ENCODE measurements at regions not wholly inside any gene's neighbourhood (a gene's known extent, or its start where the extent isn't known, plus 50 kb on each side); places are given as distances from the start of the nearest gene placed in this dataset.

GRCh38 chr20:7113577-7114466, 346.3 kb downstream of the BMP2 start:
- TF ChIP-seq, protein P1, sequence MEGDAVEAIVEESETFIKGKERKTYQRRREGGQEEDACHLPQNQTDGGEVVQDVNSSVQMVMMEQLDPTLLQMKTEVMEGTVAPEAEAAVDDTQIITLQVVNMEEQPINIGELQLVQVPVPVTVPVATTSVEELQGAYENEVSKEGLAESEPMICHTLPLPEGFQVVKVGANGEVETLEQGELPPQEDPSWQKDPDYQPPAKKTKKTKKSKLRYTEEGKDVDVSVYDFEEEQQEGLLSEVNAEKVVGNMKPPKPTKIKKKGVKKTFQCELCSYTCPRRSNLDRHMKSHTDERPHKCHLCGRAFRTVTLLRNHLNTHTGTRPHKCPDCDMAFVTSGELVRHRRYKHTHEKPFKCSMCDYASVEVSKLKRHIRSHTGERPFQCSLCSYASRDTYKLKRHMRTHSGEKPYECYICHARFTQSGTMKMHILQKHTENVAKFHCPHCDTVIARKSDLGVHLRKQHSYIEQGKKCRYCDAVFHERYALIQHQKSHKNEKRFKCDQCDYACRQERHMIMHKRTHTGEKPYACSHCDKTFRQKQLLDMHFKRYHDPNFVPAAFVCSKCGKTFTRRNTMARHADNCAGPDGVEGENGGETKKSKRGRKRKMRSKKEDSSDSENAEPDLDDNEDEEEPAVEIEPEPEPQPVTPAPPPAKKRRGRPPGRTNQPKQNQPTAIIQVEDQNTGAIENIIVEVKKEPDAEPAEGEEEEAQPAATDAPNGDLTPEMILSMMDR (IDR thresholded peaks at IDR 0.05; ENCODE audit: insufficient read depth, low read depth, low read length): peak; percentile 59

DNA sequence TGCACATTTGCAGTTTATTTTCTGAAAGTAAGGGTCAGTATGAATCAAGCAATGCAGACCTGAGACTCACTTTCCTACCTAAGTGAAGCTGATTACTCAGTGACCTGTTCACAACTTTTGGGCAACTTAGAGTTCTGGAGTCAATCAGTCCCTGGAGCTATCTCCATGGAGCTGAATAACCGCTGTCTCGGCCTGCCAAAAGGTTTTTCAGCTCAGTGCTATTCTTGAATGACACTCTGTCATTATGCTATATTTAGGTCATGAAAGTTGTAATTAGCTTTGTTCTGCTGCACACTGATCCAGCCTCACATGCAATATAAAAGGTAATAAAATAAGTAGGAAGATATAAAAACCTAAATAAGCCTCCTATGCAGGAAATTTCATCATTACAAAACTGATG, 356.0 kb downstream of the BMP2 start:
- DNase-seq (ENCODE audit: low read depth): no peak
- TF ChIP-seq, protein P1 (IDR thresholded peaks at IDR 0.05; ENCODE audit: insufficient read depth, low read depth, low read length): no peak
- no peak overlapping the region for H3K4me3 ChIP-seq (ENCODE audit: low read depth, low read length)

More at GRCh38 chr20:7113577-7114466, 346.3 kb downstream of the BMP2 start:
- H3K4me3 ChIP-seq (ENCODE audit: low read depth, low read length): no peak overlapping the region
- peak; percentile 46 for DNase-seq (ENCODE audit: low read depth)

- no peak for DNase-seq (ENCODE audit: low read depth)
- H3K4me3 ChIP-seq (ENCODE audit: low read depth, low read length): no peak overlapping the region
- TF ChIP-seq, protein P1 (IDR thresholded peaks at IDR 0.05; ENCODE audit: insufficient read depth, low read depth, low read length): no peak
Observed at GRCh38 chr20:7124120-7124519, 356.6 kb downstream of the BMP2 start.

- no peak overlapping the region for H3K4me3 ChIP-seq (ENCODE audit: low read depth, low read length)
- no peak for DNase-seq (ENCODE audit: low read depth)
- TF ChIP-seq, protein P1 (IDR thresholded peaks at IDR 0.05; ENCODE audit: insufficient read depth, low read depth, low read length): no peak
Observed at GRCh38 chr20:7136886-7137285, 369.4 kb downstream of the BMP2 start.

- DNase-seq (ENCODE audit: low read depth): no peak
- TF ChIP-seq, protein P1 (IDR thresholded peaks at IDR 0.05; ENCODE audit: insufficient read depth, low read depth, low read length): no peak
- no peak overlapping the region for H3K4me3 ChIP-seq (ENCODE audit: low read depth, low read length)
Observed at GRCh38 chr20:7137395-7138151, 370.1 kb downstream of the BMP2 start.

DNA sequence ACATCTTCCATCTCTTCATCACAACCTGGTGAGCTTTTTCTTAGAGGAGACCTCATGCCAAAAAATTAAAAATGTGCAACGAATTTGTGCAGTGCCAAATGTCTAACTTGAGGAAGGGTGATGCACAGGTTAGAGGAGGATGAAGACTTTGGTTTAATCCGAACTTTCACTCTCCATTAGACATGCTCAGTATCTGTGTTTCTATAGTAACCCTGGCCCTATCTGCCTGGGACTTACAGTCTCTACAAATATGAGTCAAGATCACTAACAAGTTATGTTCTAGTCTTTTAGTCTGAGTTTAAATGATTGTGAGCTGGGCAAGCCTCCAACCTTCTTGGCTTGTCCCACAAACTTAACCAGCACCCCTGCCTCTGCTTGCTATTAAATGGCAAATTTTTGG, 377.0 kb downstream of the BMP2 start:
- TF ChIP-seq, protein P1 (IDR thresholded peaks at IDR 0.05; ENCODE audit: insufficient read depth, low read depth, low read length): no peak
- H3K4me3 ChIP-seq (ENCODE audit: low read depth, low read length): no peak overlapping the region
- DNase-seq (ENCODE audit: low read depth): peak; percentile 17
